ENCODE measurements at regions not wholly inside any gene's neighbourhood (a gene's known extent, or its start where the extent isn't known, plus 50 kb on each side); places are given as distances from the start of the nearest gene placed in this dataset.

- TF ChIP-seq CTCF (optimal IDR thresholded peaks at IDR 0.05 in 1 of 3, IDR thresholded peaks at IDR 0.05 in 1 of 3, conservative IDR thresholded peaks at IDR 0.05 in 1 of 3; ENCODE audit: extremely low read depth in 1 of 3, insufficient read depth in 2 of 3, low read length in 3 of 3) (no peak), EZH2 (IDR thresholded peaks at IDR 0.05; ENCODE audit: low read length) (no peak)
Measured at GRCh38 chrX:13494562-13494961, 74.8 kb upstream of the EGFL6 start.

Data from keratinocyte (primary cell).